ENCODE measurements at regions not wholly inside any gene's neighbourhood (a gene's known extent, or its start where the extent isn't known, plus 50 kb on each side); places are given as distances from the start of the nearest gene placed in this dataset.

GRCh38 chr2:2851316-2851715, 520.2 kb upstream of the MYT1L start:
- intact Hi-C loops (cut with micrococcal nuclease), result no loop called here
- in situ Hi-C loops (cut with MboI), result no loop called here
- Histone ChIP-seq H4K20me1 (replicated peaks; ENCODE audit: control insufficient read depth, insufficient read depth, low read length) (no peaks in the 10 kb centered on the region), H3K9me3 (replicated peaks; ENCODE audit: control insufficient read depth, insufficient read depth, low read depth, low read length) (no peaks in the 10 kb centered on the region), H3K9ac (ENCODE audit: insufficient read depth in 1 of 2, low read depth in 2 of 2, low read length in 2 of 2) (no peak overlapping the region), H3K36me3 (ENCODE audit: control insufficient read depth, insufficient read depth, low read length) (no peaks in the 10 kb centered on the region), H3K4me3 (no peak overlapping the region), H3K9me1 (ENCODE audit: control insufficient read depth, insufficient read depth, low read length) (no peaks in the 10 kb centered on the region), H3K27me3 (ENCODE audit: control insufficient read depth in 2 of 2, insufficient read depth in 2 of 2, low read length in 2 of 2) (peaks cover 0 to 12% of the 10 kb centered on the region in 2 experiments; a peak in 2 of 5 replicates), H3K4me1 (replicated peaks in 1 of 2; ENCODE audit: control insufficient read depth in 2 of 2, insufficient read depth in 2 of 2, low read length in 2 of 2) (peaks cover 0 to 4% of the 10 kb centered on the region in 2 experiments; a peak in 1 of 5 replicates), H3K79me2 (ENCODE audit: control insufficient read depth, insufficient read depth, low read length) (no peaks in the 10 kb centered on the region), H2AFZ (ENCODE audit: low read depth, low read length) (no peak overlapping the region), H3K4me2 (ENCODE audit: insufficient read depth, low read length) (no peak overlapping the region), H3K27ac (ENCODE audit: extremely low read depth, low read depth, low read length) (no peak overlapping the region)
- ChIA-PET POLR2A (no interaction called here), CTCF (ENCODE audit: low intra/inter-chr PET ratio) (no interaction called here)
- ATAC-seq, result no peak
- TF ChIP-seq ETS1 (conservative IDR thresholded peaks at IDR 0.05; ENCODE audit: control insufficient read depth, low read depth, low read length), result no peak
- TF ChIP-seq DNMT1 (IDR thresholded peaks at IDR 0.05), result no peak
- no peak for TF ChIP-seq MCM3 (IDR thresholded peaks at IDR 0.05)
- TF ChIP-seq ZNF277 (CRISPR knock-in tag; IDR thresholded peaks at IDR 0.05; ENCODE audit: borderline replicate concordance), result no peak
- TF ChIP-seq RAD21 (CRISPR knock-in tag; conservative IDR thresholded peaks at IDR 0.05 in 1 of 2, IDR thresholded peaks at IDR 0.05 in 1 of 2), result no peak
- TF ChIP-seq YY1 (IDR thresholded peaks at IDR 0.05; ENCODE audit: borderline replicate concordance in 1 of 3, control insufficient read depth in 1 of 3, extremely low read depth in 1 of 3, insufficient read depth in 3 of 3, insufficient read length in 1 of 3, insufficient replicate concordance in 2 of 3, low read depth in 1 of 3, low read length in 2 of 3), result no peak
- no peak for DNase-seq (ENCODE audit: extremely low read depth in 1 of 4, low spot score in 3 of 4)
- 2% methylated on average over 9 of the region's 9 CpGs for WGBS (ENCODE audit: insufficient coverage, low coverage, missing lambda C conversion rate)
- no TSS peak for BruUV-seq (replicated peaks)
- FAIRE-seq, result no peak

All from K562 (cell line).